ENCODE measurements at regions not wholly inside any gene's neighbourhood (a gene's known extent, or its start where the extent isn't known, plus 50 kb on each side); places are given as distances from the start of the nearest gene placed in this dataset.

DNA sequence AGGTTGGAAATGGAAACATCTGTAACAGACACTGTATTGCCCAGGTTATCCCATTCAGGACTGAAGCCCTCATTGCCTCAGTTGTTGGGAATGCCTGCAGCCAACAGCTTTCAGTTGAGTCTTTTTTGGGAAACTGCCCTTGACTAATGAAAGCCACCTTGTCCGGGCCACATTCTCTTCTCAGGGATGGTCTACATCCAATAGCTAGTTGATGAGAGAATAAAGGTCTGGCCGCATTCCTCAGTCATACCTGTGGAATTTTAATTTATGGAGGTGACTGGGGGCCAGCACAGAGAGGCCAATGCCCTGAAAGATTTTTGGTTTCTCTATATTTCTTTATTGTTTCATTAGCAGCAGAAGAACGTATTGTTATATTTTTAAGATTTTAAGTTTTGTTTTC is 147.6 kb upstream of the MSX1 start:
- TF ChIP-seq, protein P1, sequence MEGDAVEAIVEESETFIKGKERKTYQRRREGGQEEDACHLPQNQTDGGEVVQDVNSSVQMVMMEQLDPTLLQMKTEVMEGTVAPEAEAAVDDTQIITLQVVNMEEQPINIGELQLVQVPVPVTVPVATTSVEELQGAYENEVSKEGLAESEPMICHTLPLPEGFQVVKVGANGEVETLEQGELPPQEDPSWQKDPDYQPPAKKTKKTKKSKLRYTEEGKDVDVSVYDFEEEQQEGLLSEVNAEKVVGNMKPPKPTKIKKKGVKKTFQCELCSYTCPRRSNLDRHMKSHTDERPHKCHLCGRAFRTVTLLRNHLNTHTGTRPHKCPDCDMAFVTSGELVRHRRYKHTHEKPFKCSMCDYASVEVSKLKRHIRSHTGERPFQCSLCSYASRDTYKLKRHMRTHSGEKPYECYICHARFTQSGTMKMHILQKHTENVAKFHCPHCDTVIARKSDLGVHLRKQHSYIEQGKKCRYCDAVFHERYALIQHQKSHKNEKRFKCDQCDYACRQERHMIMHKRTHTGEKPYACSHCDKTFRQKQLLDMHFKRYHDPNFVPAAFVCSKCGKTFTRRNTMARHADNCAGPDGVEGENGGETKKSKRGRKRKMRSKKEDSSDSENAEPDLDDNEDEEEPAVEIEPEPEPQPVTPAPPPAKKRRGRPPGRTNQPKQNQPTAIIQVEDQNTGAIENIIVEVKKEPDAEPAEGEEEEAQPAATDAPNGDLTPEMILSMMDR (IDR thresholded peaks at IDR 0.05; ENCODE audit: low read depth, low read length, missing control alignments) = no peak
- no peak for DNase-seq (ENCODE audit: extremely low read depth, low read depth)
- H3K4me3 ChIP-seq (replicated peaks; ENCODE audit: low read depth, low read length) = no peak overlapping the region

DNA sequence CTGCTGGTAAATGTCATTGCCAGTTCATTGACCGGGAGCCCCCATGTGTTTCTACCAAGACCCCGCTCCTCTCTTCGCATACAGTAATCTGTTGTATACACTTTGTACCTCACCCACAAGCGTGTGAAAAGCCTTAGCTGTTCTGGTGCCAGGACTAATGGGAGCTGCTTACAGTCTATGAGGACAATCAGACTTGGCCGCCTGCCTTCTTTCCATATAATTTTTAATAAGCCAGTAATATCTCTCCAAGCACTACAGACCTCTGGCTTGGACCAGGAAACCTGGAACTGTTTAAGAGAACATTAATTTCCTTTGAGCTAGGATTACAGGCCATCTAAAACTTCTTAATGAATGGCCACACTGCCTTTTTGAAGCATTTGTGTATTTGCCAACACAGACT is 149.7 kb upstream of the MSX1 start:
- no peak overlapping the region for H3K4me3 ChIP-seq (replicated peaks; ENCODE audit: low read depth, low read length)
- TF ChIP-seq, protein P1 (IDR thresholded peaks at IDR 0.05; ENCODE audit: low read depth, low read length, missing control alignments) = no peak
- peak; percentile 24 for DNase-seq (ENCODE audit: extremely low read depth, low read depth)

DNA sequence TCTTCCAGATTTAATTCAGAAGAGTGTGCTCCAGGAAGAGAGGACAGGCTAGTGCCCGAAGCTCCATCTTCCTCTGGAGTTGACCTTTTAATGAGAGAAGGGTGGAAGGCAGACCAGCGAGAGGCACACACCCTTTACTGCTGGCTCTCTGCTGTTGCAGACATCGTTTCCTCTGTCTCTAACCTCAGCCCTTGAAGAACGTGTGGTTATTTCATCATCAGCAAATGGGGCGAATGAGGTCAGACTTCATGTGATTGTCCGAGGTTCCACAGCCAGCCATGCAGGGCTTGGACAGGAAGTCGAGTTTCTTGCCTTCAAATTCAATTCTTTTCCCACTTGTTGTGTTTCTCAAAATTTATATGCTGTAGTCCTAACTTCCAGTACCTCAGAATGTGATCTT is 155.2 kb upstream of the MSX1 start:
- TF ChIP-seq, protein P1 (IDR thresholded peaks at IDR 0.05; ENCODE audit: low read depth, low read length, missing control alignments) = no peak
- DNase-seq (ENCODE audit: extremely low read depth, low read depth) = no peak
- no peak overlapping the region for H3K4me3 ChIP-seq (replicated peaks; ENCODE audit: low read depth, low read length)

DNA sequence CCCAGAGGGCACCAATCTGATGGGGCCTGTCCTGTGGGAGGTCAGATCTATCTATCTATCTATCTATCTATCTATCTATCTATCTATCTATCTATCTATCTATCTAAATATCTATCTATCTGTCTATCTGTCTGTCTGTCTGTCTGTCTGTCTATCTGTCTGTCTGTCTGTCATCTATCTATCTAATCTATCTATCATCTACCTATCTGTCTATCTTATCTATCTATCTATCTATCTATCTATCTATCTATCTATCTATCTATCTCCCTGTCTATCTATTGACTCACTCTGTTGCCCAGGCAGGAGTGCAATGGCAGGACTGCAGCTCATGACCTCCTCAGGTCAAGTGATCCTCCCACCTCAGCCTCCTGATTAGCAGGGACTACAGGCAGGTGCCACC is 155.7 kb upstream of the STX18 start:
- DNase-seq (ENCODE audit: extremely low read depth, low read depth) = no peak
- TF ChIP-seq, protein P1 (IDR thresholded peaks at IDR 0.05; ENCODE audit: low read depth, low read length, missing control alignments) = no peak
- H3K4me3 ChIP-seq (replicated peaks; ENCODE audit: low read depth, low read length) = no peak overlapping the region

DNA sequence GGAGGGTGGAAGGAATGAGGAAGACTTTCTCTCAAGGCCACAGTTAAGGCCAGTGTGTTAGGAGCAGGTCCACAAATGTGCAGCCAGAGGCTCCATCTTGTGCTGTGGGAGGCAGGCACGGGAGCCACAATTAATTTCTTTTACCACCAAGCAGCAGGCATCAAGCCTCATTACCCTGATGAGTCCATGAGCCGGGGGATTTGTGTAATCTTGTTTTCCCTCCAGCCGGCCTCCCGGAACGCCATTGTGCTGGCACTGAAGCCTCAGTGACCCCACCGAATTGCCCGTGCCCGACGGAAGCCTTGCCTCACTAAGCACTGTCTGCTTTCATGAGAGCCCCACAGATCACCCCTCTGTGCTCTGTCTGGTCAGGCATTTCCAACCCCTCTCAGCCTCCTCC is 154.7 kb upstream of the STX18 start:
- DNase-seq (ENCODE audit: extremely low read depth, low read depth) = no peak
- TF ChIP-seq, protein P1 (IDR thresholded peaks at IDR 0.05; ENCODE audit: low read depth, low read length, missing control alignments) = no peak

DNA sequence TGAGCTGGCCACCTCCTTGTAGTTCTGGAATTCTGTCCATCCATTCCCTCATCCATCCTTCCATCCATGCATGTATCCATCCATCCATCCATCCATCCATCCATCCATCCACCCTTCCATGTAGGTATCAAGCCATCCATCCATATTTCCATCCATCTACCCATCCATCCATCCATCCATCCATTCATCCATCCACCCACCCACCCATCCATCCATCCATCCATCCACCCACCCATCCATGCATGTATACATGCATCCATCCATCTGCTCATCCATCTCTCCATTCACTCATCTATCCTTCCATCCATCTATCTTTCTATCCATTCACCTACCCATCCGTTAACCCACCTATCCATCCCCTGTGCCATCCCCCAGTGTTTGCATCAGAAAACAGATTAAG is 153.6 kb upstream of the STX18 start:
- no peak for DNase-seq (ENCODE audit: extremely low read depth, low read depth)
- TF ChIP-seq, protein P1 (IDR thresholded peaks at IDR 0.05; ENCODE audit: low read depth, low read length, missing control alignments) = no peak
- H3K4me3 ChIP-seq (replicated peaks; ENCODE audit: low read depth, low read length) = no peak overlapping the region

More for the DNA sequence above, 154.7 kb upstream of the STX18 start:
- H3K4me3 ChIP-seq (replicated peaks; ENCODE audit: low read depth, low read length) = no peak overlapping the region

DNA sequence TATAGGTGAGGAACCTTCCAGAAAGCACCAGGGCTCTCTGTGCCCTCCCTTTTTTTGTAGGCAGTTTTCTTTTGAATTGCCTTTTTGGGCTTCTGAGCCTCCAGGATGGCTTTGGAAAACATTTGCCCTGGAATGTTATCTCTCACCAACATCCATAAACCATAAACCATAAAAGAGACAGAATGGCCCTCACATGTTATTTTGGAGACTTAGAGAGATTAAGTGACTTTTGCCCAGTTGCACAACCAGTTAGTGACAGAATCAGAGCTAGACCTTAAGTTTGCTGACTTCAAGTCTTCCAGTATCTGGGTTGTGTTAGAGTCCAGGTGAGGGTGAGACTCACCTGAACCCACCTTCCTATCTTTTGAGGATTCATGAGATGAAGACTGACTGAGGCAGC is 153.0 kb upstream of the STX18 start:
- no peak for DNase-seq (ENCODE audit: extremely low read depth, low read depth)
- no peak overlapping the region for H3K4me3 ChIP-seq (replicated peaks; ENCODE audit: low read depth, low read length)
- TF ChIP-seq, protein P1 (IDR thresholded peaks at IDR 0.05; ENCODE audit: low read depth, low read length, missing control alignments) = no peak
